ENCODE measurements at regions not wholly inside any gene's neighbourhood (a gene's known extent, or its start where the extent isn't known, plus 50 kb on each side); places are given as distances from the start of the nearest gene placed in this dataset.
"Not testable (repeated sequence)": the region's sequence is repeated elsewhere in the genome, so short reads cannot be mapped to it uniquely, and the experiment has no call there.

DNA sequence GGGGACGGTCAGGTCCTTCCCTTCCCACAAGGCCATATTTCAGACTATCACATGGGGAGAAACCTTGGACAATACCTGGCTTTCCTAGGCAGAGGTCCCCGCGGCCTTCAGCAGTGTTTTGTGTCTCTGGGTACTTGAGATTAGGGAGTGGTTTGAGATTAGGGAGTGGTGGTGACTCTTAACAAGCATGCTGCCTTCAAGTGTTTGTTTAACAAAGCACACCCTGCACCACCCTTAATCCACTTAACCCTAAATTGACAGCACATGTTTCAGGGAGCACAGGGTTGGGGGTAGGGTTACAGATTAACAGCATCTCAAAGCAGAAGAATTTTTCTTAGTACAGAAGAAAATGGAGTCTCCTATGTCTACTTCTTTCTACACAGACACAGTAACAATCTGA lies 1152.2 kb upstream of the SLC39A10 start:
- H3K27me3 Mint-ChIP-seq; H3K4me3 Mint-ChIP-seq; H3K4me1 Mint-ChIP-seq; H4K20me1 ChIP-seq (ENCODE audit: control insufficient read depth, insufficient read depth, low read length, poor library complexity, severe bottlenecking); H3K27ac ChIP-seq (ENCODE audit: low read length in 2 of 2); H3K4me2 ChIP-seq (replicated peaks; ENCODE audit: low read depth, low read length, poor library complexity, severe bottlenecking); H3K9me3 ChIP-seq (ENCODE audit: control extremely low read depth in 1 of 3, control insufficient read depth in 2 of 3, insufficient read depth in 1 of 3, low read length in 2 of 3); POLR2A ChIA-PET; DNase-seq; ATAC-seq (ENCODE audit: low read depth); H3K4me3 ChIP-seq (ENCODE audit: control extremely low read depth in 1 of 5, extremely low read depth in 1 of 5, insufficient read depth in 1 of 5, low read depth in 2 of 5, low read length in 4 of 5); H3K9ac ChIP-seq (ENCODE audit: low read length); H3K9me3 Mint-ChIP-seq (ENCODE audit: insufficient read depth); intact Hi-C loops (cut with micrococcal nuclease); H2AFZ ChIP-seq (ENCODE audit: insufficient read depth, low read depth, low read length, poor library complexity, severe bottlenecking); H3K36me3 ChIP-seq (replicated peaks in 1 of 2; ENCODE audit: control extremely low read depth in 1 of 2, control insufficient read depth in 1 of 2, extremely low read depth in 1 of 2, insufficient read depth in 2 of 2, low read length in 1 of 2); CTCF ChIA-PET; H3K27ac Mint-ChIP-seq; H3K27me3 ChIP-seq (replicated peaks in 1 of 4; ENCODE audit: control extremely low read depth in 1 of 4, control insufficient read depth in 3 of 4, insufficient read depth in 4 of 4, low read length in 3 of 4); H3K4me1 ChIP-seq (ENCODE audit: control insufficient read depth in 2 of 2, insufficient read depth in 2 of 2, low read length in 2 of 2); H3K79me2 ChIP-seq (ENCODE audit: control insufficient read depth, insufficient read depth, low read length): not testable (repeated sequence)
- whole genome bisulfite sequencing (ENCODE audit: insufficient coverage): 100% methylated on average over 1 of the region's 3 CpGs

- no peaks in the 10 kb centered on the region for H3K79me2 ChIP-seq (ENCODE audit: control insufficient read depth, insufficient read depth, low read length)
- H3K4me1 Mint-ChIP-seq: no peaks in the 10 kb centered on the region
- no peaks in the 10 kb centered on the region for H3K4me1 ChIP-seq (ENCODE audit: control insufficient read depth in 2 of 2, insufficient read depth in 2 of 2, low read length in 2 of 2)
- CTCF ChIA-PET: no interaction called here
- H3K4me2 ChIP-seq (replicated peaks; ENCODE audit: low read depth, low read length, poor library complexity, severe bottlenecking): no peak overlapping the region
- no peak for ATAC-seq (ENCODE audit: low read depth)
- H3K27ac Mint-ChIP-seq: no peak overlapping the region
- DNase-seq: no peak
- no peak overlapping the region for H2AFZ ChIP-seq (ENCODE audit: insufficient read depth, low read depth, low read length, poor library complexity, severe bottlenecking)
- no peaks in the 10 kb centered on the region for H3K27me3 Mint-ChIP-seq
- no peak overlapping the region for H3K27ac ChIP-seq (ENCODE audit: low read length in 2 of 2)
- no peaks in the 10 kb centered on the region for H3K36me3 ChIP-seq (replicated peaks in 1 of 2; ENCODE audit: control extremely low read depth in 1 of 2, control insufficient read depth in 1 of 2, extremely low read depth in 1 of 2, insufficient read depth in 2 of 2, low read length in 1 of 2)
- no peak overlapping the region for H3K4me3 Mint-ChIP-seq
- H3K9me3 Mint-ChIP-seq (ENCODE audit: insufficient read depth): no peaks in the 10 kb centered on the region
- H4K20me1 ChIP-seq (ENCODE audit: control insufficient read depth, insufficient read depth, low read length, poor library complexity, severe bottlenecking): no peaks in the 10 kb centered on the region
- H3K27me3 ChIP-seq (replicated peaks in 1 of 4; ENCODE audit: control extremely low read depth in 1 of 4, control insufficient read depth in 3 of 4, insufficient read depth in 4 of 4, low read length in 3 of 4): no peaks in the 10 kb centered on the region
- H3K4me3 ChIP-seq (ENCODE audit: control extremely low read depth in 1 of 5, extremely low read depth in 1 of 5, insufficient read depth in 1 of 5, low read depth in 2 of 5, low read length in 4 of 5): no peak overlapping the region
- no peak overlapping the region for H3K9ac ChIP-seq (ENCODE audit: low read length)
- H3K9me3 ChIP-seq (ENCODE audit: control extremely low read depth in 1 of 3, control insufficient read depth in 2 of 3, insufficient read depth in 1 of 3, low read length in 2 of 3): no peaks in the 10 kb centered on the region
- intact Hi-C loops (cut with micrococcal nuclease): no loop called here
- TF ChIP-seq, protein P1, sequence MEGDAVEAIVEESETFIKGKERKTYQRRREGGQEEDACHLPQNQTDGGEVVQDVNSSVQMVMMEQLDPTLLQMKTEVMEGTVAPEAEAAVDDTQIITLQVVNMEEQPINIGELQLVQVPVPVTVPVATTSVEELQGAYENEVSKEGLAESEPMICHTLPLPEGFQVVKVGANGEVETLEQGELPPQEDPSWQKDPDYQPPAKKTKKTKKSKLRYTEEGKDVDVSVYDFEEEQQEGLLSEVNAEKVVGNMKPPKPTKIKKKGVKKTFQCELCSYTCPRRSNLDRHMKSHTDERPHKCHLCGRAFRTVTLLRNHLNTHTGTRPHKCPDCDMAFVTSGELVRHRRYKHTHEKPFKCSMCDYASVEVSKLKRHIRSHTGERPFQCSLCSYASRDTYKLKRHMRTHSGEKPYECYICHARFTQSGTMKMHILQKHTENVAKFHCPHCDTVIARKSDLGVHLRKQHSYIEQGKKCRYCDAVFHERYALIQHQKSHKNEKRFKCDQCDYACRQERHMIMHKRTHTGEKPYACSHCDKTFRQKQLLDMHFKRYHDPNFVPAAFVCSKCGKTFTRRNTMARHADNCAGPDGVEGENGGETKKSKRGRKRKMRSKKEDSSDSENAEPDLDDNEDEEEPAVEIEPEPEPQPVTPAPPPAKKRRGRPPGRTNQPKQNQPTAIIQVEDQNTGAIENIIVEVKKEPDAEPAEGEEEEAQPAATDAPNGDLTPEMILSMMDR (IDR thresholded peaks at IDR 0.05): no peak
- TF ChIP-seq EZH2 (IDR thresholded peaks at IDR 0.05; ENCODE audit: borderline replicate concordance, insufficient read depth, low read depth, low read length, poor library complexity, severe bottlenecking): no peak
- POLR2A ChIA-PET: no interaction called here
Measured at GRCh38 chr2:194495046-194495445, 1162.0 kb upstream of the SLC39A10 start.

All from B cell (primary cell).